ENCODE measurements at regions not wholly inside any gene's neighbourhood (a gene's known extent, or its start where the extent isn't known, plus 50 kb on each side); places are given as distances from the start of the nearest gene placed in this dataset.

GRCh38 chr18:40066368-40066767 lies 1888.7 kb upstream of the PIK3C3 start:
- TF ChIP-seq CTCF (conservative IDR thresholded peaks at IDR 0.05; ENCODE audit: low read length): no peak
- no peak for TF ChIP-seq EZH2phosphoT487 (IDR thresholded peaks at IDR 0.05; ENCODE audit: borderline replicate concordance, low read depth, low read length)
